Vagina (tissue), 2 donors: ENCODE measurements at regions not wholly inside any gene's neighbourhood (a gene's known extent, or its start where the extent isn't known, plus 50 kb on each side); places are given as distances from the start of the nearest gene placed in this dataset.

Source experiments
- DNase-seq, 2 donors: peaks; one replicate each; pipeline ENCODE4 v3.0.0-alpha.2; 2017; ENCODE audit errors: extremely low spot score in 2 of 2
- H3K27ac ChIP-seq: fragments of 200-600 bp; sonication (generic); one replicate; pipeline ENCODE4 v1.5.1; 2019
- H3K27me3 ChIP-seq: fragments of 200-600 bp; sonication (generic); one replicate; pipeline ENCODE4 v1.5.1; 2019
- H3K36me3 ChIP-seq, 2 donors: fragments of 200-600 bp; sonication (generic); one replicate each; pipeline ENCODE4 v1.5.1; 2017 to 2019
- H3K4me1 ChIP-seq: fragments of 200-600 bp; sonication (generic); one replicate; pipeline ENCODE4 v1.5.1; 2019
- H3K4me3 ChIP-seq, 2 donors: fragments of 200-600 bp; sonication (generic); 1 replicate in 1 of 2; 2 replicates in 1 of 2; pipeline ENCODE4 v1.5.1; 2016 to 2019
- H3K9me3 ChIP-seq: fragments of 200-600 bp; sonication (generic); one replicate; pipeline ENCODE4 v1.5.1; 2019
- POLR2A ChIP-seq, 2 donors: fragments of 450-650 bp; IDR thresholded peaks; one replicate each; pipeline ENCODE4 v1.6.1; 2017; ENCODE audit warnings: antibody characterized with exemption in 2 of 2, mild to moderate bottlenecking in 2 of 2, moderate library complexity in 2 of 2
- POLR2AphosphoS5 ChIP-seq, 2 donors: sonication (generic); formaldehyde crosslinking; IDR thresholded peaks; one replicate each; pipeline ENCODE4 v1.9.0; 2017; ENCODE audit warnings: antibody characterized with exemption in 2 of 2, mild to moderate bottlenecking in 2 of 2, low read depth in 1 of 2; ENCODE audit not compliant: insufficient read depth in 1 of 2
- intact Hi-C: fragments of 100-400 bp; cut with DNase I; formaldehyde crosslinking; loops from one replicate; pipeline ENCODE4 v1.15.1; 2023
- TF ChIP-seq, protein P1 (sequence below), 3 experiments: fragments of 450-650 bp in 2 of 3; fragments of 200-600 bp in 1 of 3; sonication (generic) in 1 of 3; IDR thresholded peaks; one replicate each; pipeline ENCODE4 v1.5.1; 2017 to 2019; ENCODE audit warnings: antibody characterized with exemption in 3 of 3, mild to moderate bottlenecking in 2 of 3, moderate library complexity in 2 of 3

DNA sequence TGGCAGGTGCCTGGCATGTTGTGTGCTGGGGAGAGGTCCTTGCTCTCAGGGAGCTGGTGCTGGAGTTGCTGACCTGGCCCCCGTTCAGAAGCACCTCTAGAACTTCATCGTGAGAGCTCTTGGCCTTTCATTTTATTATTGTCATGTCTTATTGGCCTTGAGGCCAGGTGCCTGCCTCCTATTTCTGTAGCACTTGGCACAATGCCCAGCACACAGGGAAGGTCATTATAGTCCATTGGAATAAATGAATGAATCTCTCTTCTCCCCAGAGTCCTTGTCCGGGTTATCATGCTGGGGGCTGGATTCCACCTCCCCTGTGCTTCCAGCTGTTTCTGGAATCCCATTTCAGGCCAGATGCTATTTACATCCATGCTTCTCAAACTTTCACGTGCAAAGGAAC lies 169.2 kb downstream of the HAPSTR1 start:
- Histone ChIP-seq H3K36me3 (no peaks in the 10 kb centered on the region), H3K4me1 (no peaks in the 10 kb centered on the region), H3K27me3 (no peaks in the 10 kb centered on the region), H3K27ac (no peak overlapping the region), H3K9me3 (no peaks in the 10 kb centered on the region), H3K4me3 (no peak overlapping the region)
- TF ChIP-seq, protein P1, sequence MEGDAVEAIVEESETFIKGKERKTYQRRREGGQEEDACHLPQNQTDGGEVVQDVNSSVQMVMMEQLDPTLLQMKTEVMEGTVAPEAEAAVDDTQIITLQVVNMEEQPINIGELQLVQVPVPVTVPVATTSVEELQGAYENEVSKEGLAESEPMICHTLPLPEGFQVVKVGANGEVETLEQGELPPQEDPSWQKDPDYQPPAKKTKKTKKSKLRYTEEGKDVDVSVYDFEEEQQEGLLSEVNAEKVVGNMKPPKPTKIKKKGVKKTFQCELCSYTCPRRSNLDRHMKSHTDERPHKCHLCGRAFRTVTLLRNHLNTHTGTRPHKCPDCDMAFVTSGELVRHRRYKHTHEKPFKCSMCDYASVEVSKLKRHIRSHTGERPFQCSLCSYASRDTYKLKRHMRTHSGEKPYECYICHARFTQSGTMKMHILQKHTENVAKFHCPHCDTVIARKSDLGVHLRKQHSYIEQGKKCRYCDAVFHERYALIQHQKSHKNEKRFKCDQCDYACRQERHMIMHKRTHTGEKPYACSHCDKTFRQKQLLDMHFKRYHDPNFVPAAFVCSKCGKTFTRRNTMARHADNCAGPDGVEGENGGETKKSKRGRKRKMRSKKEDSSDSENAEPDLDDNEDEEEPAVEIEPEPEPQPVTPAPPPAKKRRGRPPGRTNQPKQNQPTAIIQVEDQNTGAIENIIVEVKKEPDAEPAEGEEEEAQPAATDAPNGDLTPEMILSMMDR (IDR thresholded peaks at IDR 0.05) = no peak
- TF ChIP-seq POLR2AphosphoS5 (IDR thresholded peaks at IDR 0.05; ENCODE audit: insufficient read depth in 1 of 2, low read depth in 1 of 2) (no peak), POLR2A (IDR thresholded peaks at IDR 0.05) (no peak)
- intact Hi-C loops = no loop called here
- no peak for DNase-seq

DNA sequence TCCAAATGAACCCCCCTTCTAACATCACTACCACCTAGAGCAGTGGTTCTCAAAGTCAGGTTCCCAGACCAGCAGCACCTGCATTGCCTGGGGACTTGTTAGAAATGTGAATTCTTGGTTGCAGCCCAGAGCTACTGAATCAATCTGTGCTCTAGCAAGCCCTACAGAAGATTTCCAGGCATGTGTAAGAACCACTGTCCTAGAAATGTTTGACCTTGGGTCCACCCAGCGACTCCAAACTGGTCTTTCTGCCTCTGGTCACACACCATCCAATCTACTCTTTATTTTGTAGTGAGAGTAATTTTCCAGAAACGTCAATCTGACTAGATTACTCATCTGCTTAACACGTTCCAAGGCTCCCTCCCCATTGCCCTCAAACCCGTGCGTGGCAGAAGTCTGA lies 169.9 kb downstream of the HAPSTR1 start:
- no peak overlapping the region for H3K4me3 ChIP-seq
- no peak overlapping the region for H3K27ac ChIP-seq
- H3K36me3 ChIP-seq = no peaks in the 10 kb centered on the region
- H3K4me1 ChIP-seq = no peaks in the 10 kb centered on the region
- intact Hi-C loops = no loop called here
- no peaks in the 10 kb centered on the region for H3K27me3 ChIP-seq
- TF ChIP-seq, protein P1 (IDR thresholded peaks at IDR 0.05) = no peak
- no peak for TF ChIP-seq POLR2AphosphoS5 (IDR thresholded peaks at IDR 0.05; ENCODE audit: insufficient read depth in 1 of 2, low read depth in 1 of 2)
- TF ChIP-seq POLR2A (IDR thresholded peaks at IDR 0.05) = no peak
- H3K9me3 ChIP-seq = no peaks in the 10 kb centered on the region
- DNase-seq = no peak

DNA sequence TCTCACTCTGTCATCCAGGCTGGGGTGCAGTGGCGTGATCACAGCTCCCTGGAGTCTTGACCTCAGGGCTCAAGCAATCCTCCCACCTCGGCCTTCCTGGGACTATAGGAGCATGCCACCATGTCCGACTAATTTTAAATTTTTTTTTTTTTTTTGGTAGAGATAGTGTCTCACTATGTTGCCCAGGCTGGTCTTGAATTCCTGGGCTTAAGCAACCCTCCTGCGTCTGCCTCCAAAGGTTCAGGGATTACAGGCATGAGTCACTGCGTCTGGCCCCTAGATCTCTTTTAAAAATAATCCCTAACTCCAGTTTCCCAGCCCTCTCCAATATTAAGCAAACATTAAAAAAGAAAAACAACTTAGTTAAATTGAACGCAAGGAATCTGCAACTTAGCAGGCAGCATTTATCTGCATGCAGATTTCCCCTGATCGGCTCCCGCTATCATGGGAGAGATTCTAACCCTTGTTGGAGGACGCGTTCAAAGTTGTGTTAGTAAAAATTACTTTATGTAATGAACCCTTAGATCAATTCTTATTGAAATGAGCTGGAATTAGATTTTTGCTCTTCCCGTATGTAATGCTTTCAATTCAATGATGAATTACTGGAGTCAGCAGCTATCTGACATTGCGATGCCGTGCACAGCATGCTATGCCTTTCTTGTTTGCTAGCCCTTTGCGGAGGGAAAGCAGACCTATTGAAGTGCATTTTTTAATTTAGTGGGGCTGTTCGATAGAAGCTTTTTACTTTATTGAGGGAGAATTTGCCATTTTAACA lies 171.7 kb downstream of the HAPSTR1 start:
- Histone ChIP-seq H3K4me1 (no peaks in the 10 kb centered on the region), H3K27ac (no peak overlapping the region), H3K36me3 (no peaks in the 10 kb centered on the region), H3K27me3 (no peaks in the 10 kb centered on the region), H3K9me3 (no peaks in the 10 kb centered on the region), H3K4me3 (no peak overlapping the region)
- TF ChIP-seq POLR2AphosphoS5 (IDR thresholded peaks at IDR 0.05; ENCODE audit: insufficient read depth in 1 of 2, low read depth in 1 of 2) (no peak), POLR2A (IDR thresholded peaks at IDR 0.05) (no peak)
- TF ChIP-seq, protein P1 (IDR thresholded peaks at IDR 0.05) = no peak
- no peak for DNase-seq
- intact Hi-C loops = no loop called here

DNA sequence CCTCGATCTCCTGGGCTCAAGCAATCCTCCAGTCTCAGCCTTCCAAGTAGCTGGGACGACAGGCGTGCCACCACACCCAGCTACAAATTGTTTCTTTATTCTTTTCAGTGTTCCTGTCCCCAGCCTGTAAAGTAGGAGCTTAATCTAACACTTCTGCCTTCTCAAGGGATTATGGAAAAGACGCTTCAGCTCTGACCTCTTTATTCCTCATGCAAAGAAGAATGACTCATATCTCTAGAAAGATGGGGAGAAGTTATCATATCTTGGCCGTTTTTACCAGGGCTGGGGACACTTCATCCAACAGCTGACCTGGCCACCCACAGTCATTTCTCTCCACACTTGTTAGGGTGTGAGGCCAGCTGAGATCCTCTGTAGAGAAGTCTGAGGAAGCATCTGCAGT lies 172.6 kb downstream of the HAPSTR1 start:
- Histone ChIP-seq H3K27me3 (no peaks in the 10 kb centered on the region), H3K9me3 (no peaks in the 10 kb centered on the region), H3K4me3 (no peak overlapping the region), H3K27ac (no peak overlapping the region), H3K4me1 (no peaks in the 10 kb centered on the region), H3K36me3 (no peaks in the 10 kb centered on the region)
- TF ChIP-seq, protein P1 (IDR thresholded peaks at IDR 0.05) = no peak
- TF ChIP-seq POLR2A (IDR thresholded peaks at IDR 0.05) (no peak), POLR2AphosphoS5 (IDR thresholded peaks at IDR 0.05; ENCODE audit: insufficient read depth in 1 of 2, low read depth in 1 of 2) (no peak)
- no peak for DNase-seq
- intact Hi-C loops = no loop called here

DNA sequence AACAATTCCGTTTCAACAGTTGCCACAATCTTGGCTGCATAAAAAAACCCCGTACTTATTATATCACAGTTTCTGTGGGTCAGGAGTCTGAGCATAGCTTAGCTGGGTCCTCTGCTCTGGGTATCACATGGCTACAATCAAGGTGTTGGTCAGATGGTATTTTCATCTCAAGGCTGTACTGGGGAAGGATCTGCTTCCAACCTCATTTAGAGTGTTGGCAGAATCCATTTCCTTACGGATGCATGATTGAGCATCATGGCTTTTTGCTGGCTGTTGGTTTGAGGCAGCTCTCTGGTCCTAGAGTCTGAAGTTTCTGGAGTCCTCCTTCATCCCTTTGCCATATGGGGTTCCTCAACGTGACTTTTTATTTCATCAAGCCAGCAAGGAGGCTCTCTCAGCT lies 177.0 kb downstream of the HAPSTR1 start:
- H3K27me3 ChIP-seq = no peaks in the 10 kb centered on the region
- DNase-seq = no peak
- no peaks in the 10 kb centered on the region for H3K4me1 ChIP-seq
- TF ChIP-seq POLR2A (IDR thresholded peaks at IDR 0.05) = no peak
- no peak for TF ChIP-seq POLR2AphosphoS5 (IDR thresholded peaks at IDR 0.05; ENCODE audit: insufficient read depth in 1 of 2, low read depth in 1 of 2)
- TF ChIP-seq, protein P1 (IDR thresholded peaks at IDR 0.05) = no peak
- no peaks in the 10 kb centered on the region for H3K36me3 ChIP-seq
- no peaks in the 10 kb centered on the region for H3K9me3 ChIP-seq
- H3K4me3 ChIP-seq = no peak overlapping the region
- H3K27ac ChIP-seq = no peak overlapping the region
- intact Hi-C loops = no loop called here
